GM19043 (cell line): ENCODE measurements at regions not wholly inside any gene's neighbourhood (a gene's known extent, or its start where the extent isn't known, plus 50 kb on each side); places are given as distances from the start of the nearest gene placed in this dataset.

Experiments
- ATAC-seq: cut with Tn5 transposase; IDR thresholded peaks from one replicate; pipeline ENCODE4 v1.9.1; 2021; ENCODE audit warnings: low read depth; ENCODE audit not compliant: unreplicated experiment

DNA sequence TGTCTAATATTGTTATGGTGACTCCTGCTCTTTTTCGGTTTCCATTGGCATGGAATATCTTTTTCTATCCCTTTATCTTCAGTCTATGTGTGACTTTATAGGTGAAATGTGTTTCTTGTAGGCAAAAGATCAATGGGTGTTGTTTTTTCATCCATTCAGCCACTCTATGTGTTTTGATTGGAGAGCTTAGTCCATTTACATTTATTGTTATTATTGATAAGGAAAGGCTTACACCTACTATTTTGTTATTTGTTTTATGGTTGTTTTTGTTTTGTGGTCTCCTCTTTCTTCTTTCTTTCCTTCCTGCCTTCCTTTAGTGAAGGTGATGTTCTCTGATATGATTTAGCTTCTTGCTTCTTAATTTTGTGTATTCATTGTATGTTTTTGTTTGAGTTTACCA lies 414.3 kb downstream of the ADRA2A start:
- ATAC-seq, result no peak

DNA sequence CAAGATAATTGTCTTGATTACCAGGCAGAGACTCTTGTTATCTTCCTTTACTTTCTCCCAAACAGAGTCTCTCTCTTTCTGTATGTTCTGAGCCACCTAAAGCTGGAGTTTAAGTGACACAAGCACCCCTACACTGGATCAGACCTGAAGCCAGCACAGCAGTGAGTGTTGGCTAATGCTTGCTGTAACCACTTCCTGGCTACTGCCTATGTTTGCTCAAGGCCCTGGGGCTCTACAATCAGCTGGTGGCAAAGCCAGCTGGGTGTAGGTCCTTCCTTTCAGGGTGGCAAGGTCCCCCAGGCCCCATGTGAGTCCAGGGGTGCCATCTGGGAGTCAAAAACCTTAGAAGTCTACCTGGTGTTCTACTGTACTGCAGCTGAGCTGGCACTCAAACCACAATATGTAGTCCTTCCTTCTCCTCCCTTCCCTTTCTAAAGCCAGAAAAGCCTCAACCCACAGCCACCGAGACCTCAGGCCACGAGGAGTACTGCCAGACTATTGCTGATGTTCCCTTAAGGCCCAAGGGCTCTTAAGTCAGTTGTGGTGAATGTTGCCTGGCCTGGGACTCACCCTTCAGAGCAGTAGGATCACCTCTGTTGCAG lies 416.3 kb downstream of the ADRA2A start:
- no peak for ATAC-seq

DNA sequence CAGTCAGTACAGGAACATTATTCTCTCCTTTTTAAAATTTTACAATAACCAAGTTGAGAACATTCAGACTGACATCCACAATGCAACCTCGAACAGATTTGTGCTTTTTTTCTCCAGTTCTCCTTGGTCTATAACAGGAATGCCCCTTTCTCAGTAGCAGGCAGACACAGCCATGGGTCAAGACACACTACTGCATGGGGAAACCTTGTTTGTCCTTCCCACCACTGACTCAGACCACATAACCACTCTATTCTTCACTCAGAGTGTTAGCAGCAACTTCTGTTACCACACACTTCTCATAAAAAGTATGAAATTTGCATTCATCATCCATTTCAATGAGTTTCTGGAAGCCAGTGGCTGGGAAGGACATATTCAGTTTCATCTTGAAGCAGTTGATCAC lies 421.7 kb downstream of the ADRA2A start:
- ATAC-seq, result no peak

DNA sequence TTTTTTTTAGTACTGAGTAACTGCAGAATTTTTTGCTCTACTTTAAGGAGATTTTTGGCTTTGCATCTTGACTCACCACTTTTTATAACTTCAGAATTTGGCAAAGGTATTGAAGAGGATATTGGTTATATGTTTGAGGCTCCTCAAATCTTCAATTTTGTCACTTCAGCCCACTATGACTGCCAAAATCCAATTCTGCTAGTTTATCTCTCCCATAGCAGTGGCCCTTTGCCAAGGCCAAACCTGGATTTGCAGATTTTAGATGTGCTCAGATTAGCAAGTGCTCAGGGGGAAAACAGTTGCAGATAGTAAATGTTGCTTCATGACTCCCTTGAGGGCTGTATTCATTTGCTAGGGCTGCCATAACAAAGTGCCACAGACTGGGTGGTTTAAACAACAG lies 427.5 kb downstream of the ADRA2A start:
- no peak for ATAC-seq

DNA sequence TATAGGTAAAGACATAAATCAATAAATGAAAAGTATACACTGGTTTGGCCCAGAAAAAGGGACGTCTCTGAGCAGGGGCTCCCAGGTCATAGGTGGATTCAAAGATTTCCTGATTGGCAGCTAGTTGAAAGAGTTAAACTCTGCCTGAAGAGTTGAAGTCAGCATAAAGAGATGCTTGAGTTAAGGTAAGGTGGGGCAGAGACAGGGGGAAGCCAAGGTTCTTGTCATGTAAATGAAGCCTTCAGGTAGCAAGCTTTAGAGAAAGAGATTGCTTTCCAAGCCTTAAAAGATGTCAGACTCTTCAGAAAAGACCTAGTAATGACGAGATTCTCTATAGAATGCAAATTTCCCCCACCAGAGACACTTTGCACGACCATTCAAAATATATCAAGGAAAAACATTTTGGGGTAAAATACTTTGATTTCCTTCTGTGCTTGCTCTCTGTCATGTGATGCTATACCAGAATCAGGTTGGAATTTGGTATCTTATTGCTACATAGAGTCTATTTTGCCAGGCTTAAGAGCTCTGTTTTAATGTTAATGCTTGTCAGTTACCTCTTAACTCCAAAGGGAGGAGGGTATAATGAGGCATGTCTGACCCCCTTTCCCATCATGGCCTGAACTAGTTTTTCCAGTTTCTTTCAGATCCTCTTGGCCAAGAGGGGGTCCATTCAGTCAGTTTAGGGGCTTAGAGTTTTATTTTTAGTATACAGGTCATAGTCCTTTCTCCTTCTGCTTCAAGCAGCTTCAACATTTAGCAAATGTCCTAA lies 429.6 kb downstream of the ADRA2A start:
- ATAC-seq, result no peak

DNA sequence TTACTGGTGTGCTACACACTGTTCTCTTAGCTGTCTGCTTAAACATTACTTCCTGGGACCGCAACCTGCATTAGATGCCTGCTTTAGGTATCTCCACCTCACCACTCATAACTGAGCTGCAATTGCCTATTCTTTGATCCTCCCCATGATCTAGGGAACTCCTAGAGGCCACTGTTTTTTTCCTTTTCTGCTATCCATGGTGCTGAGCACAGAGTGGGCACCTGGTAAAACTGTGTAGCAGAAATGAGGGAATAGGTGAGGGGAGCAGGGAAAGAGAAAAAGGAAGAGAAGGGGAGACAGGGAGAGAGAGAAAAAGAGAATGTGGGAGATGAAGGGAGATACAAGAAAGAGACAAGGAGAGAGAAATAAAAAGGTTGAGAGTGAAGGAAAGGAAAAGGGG lies 434.9 kb downstream of the ADRA2A start:
- ATAC-seq, result no peak

DNA sequence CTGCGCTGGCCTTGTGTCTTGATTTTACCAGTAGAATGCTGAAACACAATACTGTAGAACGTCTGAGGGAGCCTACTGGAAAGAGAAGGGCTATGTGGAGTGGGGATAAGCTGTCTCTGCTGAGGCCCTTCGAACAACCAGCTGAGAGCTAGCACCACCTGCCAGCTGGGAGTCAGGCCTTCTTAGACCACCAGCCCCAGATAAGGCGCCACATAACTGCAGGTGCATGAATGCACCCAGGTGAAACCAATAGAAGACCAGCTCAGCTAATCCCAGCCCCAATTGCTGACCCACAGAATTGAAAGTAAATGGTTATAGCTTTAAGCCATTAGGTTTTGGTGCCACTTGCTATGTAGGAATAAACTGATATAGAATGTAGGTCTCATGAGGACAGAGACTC lies 438.4 kb downstream of the ADRA2A start:
- ATAC-seq, result no peak

DNA sequence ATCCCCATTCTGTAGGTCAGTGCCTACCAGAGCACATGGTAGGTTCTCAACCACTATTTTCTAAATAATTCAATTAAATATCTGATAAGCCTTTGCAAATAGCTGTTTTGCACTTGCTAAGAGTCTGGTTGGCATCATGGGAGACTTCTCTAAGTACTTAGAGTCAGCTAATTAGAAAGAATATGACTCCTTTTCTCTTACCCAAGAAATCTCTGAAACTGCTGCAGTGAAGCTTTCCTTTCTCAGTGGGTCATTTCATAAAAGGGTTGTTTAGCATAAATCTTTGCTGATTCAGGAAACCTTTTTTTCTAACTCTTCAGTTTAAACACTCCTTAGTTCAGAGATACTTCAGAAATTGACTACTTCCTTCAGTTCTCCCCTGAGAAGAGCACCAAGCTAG lies 438.9 kb downstream of the ADRA2A start:
- ATAC-seq, result no peak

DNA sequence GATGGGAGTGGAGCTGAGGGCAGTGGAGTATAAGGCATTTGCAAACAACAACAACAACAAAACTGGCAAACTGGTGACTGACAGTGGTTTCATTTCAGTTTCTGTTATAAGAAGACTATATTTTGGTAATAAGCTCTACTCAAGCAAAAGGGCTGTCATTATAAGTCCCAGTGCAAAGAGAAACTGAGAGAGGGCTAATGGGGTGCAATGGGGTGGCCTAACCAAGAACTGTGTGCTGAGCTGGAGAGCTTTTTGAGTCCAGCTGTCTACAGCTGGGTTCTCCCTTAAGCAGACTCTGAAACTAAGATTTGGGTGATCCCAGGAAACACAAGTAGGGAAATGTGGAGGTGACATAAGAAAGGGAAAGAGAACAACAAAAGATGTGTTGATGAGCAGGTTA lies 439.3 kb downstream of the ADRA2A start:
- no peak for ATAC-seq

DNA sequence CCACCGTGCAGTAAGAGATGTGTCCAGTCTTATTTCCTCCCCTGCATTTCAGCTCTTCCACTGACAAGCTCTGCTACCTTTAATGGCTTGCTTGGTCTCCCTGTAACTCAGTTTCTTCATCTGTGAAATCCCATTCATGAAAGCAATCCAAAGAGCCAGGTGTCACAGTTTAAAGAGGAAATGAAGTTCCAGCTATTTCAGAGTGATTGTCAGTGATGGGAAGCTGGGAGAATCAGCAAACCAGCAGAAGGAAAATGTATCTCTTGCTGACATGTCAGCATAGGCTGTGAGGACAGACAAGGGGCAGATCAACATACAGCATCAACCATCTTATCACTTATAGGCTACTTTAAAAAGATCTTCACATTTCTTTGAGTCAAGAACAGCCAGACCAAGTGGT lies 445.3 kb downstream of the ADRA2A start:
- no peak for ATAC-seq

DNA sequence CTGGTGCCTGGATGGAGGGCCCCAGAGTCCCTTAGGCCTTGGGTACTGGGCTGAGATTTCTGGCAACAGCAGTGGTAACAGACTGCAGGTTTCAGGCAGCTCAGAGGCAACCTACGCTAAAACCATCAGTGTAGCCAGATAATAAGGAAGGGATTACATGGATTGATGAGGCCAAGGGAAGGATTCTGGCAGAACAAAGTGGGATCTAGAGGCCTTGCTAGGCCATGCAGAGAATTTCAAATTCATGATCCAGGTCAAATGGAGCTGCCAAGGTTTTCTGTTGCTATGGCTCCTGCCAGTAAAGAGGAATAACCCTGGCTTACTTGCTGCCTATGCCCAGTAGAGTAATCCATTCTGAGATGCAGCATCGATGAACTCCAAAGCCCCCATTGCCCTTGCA lies 445.7 kb downstream of the ADRA2A start:
- no peak for ATAC-seq

DNA sequence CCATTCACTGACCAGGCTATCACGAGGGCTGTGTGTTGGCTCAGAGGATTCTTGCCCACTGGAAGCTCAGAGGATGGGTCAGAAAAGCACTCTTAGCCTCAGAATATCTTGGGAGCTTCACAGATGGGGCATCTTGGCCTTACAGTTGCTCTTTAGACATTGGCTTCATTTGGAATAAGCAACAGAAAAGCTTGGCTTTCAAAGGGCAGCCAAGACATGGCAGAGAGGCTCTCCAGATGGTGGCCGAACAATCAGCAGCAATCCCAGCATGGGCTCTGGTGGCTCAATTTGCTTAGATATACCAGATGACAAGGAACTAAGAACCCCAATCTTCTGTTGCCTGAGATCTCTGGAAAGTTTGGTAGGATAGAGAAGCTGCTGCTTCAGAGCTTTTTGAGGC lies 446.2 kb downstream of the ADRA2A start:
- ATAC-seq, result no peak

DNA sequence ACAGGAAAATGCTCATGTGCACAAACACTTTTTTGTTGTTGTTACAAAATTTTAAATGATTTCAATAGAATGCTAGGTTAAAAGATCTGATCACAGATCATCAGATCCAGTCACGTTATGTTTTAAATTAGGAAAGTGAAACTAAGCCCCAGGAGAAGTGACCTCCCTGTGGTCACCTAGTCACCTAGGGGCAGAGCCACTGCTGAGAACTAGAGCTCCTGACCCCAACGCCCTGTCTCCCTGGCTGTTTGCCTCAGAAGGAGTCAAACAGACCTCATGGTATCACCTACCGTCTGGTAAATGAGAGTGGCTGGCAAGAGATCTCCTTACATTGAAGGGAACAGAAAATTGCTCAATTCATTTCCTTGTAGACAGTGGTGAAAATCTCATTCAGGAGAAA lies 447.3 kb downstream of the ADRA2A start:
- ATAC-seq, result no peak

DNA sequence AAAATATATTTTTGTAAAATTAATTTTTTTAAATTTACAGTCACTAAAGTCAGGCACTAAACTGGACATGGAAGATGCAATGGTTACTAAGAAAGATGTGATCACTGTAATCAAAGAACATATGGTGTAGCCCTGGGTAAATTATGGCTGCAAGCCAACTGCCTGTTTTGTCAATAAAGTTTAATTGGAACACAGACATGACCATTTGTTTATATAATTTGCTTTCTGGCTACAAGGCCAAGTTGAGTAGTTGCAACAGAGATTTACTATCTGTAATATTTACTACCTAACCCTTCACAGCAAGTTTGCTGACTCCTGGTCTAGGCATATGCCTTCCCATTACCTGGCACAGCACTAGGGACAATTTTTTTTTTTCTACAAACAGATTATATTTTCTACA lies 448.9 kb downstream of the ADRA2A start:
- no peak for ATAC-seq

DNA sequence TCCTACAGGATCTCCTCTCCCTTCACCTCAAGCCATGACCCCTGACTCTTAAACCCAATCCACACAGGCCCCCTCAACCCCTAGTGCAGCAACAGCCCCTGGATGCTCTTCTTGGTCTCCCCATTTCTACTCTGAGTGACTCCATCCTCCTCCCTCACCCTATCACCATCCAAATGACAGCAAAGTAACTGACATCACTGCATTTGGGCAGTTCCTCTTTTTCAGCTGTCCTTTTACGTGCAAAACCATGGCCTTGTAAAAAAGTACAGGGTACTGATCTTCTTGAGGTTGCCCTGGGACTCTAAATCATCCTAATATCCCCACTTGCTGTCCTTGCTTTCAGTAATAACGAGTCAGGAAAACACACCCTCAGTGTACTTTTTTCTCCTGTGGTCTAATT lies 454.9 kb downstream of the ADRA2A start:
- ATAC-seq, result no peak

DNA sequence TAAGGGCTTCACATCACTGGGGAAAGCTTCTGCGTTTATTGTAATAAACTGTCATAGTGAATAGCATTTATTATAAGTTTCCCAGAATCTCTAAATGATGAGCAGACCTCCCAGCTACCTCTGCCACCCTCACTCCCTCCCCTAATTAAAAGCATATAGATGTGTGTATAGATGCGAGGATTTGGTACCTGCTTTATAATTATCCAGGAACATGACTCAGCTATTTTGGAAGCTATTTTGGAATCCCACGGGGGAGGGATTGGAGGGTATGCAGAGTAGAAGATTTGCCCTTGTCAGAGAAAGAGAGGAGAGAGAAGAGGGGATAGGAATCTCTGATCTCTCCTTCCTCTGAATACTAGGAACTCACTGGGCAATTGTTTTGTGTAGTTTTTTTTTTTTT lies 455.3 kb downstream of the ADRA2A start:
- no peak for ATAC-seq

DNA sequence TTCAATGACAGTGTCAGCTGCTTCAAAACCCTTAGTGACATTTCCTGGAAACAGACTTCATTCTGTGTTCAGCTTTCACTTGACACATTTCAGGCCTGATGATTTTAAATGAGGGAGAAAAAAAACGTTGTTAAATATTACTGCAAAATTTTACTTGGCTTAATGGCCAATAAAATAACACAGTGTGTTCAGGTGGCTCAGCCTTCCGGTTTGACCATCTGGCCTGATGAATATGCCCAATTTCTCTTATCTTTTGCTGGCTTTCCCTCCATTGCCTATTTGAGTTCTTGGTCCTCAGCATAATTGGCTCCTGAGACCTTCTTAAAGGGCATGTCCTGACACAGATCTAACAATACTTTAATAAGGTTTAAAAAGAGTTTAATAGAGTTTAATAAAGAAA lies 462.4 kb downstream of the ADRA2A start:
- no peak for ATAC-seq

DNA sequence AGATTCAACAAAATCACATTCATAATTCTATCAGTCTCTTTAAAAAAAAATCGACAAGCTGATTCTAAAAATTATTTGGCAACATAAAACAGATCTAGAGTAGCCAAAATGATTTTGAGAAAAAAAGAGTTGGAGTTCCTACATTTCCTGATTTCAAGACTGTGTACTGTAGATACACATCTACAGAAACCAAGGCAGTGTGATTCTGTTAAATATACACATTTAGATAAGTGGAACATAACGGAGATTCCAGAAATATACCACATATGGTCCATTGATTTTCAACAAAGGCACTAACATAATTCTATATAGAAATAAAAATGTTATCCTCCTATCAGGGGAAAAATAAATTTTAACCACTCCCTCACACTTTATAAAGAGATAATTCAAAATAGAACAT lies 467.0 kb downstream of the ADRA2A start:
- ATAC-seq, result no peak

DNA sequence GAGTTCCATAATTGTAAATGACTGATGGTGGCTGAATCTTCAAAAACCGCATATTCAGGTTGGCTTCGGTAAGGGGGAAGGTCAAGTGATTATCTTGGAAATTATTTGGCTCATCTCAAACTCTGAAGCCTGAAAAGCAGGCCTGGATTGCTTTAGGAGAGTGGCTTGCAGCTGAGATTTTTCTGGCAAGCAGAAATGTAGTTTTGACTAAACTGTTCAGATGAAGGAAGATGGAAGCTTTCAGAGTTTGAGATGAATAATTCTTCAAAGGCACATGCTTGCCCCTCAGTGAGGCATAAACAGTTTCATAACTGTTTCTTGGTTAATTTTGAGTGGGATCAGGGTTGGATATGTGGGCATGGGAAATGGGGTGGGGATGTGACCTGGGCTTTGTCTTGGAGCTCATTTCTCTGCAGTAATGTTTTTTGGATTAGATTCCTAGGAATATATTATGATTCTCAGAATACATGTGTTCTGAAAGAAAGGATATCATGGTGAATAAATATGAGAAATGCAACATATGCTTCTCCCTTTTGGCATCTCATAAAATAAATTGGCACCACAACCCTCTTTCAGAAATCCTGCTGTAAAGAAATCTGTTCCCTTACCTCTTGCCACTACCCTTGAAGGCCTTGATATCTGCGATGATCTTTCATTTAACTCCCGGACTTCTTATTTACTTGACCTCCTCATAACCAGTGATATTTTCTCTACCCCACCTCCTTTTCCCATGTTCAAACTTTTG lies 469.2 kb downstream of the ADRA2A start:
- ATAC-seq, result no peak

DNA sequence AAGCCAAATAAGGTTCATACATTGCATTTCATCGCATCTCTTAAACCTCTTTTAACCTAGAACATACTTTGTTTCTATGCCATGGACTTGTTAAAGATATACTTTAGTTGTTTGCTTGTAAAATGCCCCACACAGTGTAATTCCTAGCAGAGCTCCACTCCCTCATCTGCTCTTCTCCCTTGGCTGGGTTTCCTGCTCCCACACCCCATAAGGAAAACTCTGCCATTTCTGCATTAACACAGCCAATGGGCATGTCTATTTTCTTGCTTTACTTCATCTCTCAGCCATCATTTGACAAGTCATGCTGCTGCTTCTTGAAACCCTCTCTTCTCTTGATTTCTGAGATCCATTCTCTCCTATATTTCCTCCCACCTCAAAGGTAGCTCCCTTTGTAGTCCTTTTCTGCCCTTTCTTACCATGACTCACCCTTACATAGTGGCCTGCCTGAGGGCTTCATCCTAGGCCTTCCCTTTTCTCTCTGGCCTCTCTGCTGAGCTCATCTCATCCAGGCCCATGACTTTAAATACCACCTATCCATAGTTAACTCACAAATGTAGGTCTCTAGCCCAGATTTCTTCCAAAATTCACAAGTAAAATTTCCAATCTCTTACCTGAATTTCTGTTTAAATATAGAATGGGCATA lies 471.4 kb downstream of the ADRA2A start:
- no peak for ATAC-seq

DNA sequence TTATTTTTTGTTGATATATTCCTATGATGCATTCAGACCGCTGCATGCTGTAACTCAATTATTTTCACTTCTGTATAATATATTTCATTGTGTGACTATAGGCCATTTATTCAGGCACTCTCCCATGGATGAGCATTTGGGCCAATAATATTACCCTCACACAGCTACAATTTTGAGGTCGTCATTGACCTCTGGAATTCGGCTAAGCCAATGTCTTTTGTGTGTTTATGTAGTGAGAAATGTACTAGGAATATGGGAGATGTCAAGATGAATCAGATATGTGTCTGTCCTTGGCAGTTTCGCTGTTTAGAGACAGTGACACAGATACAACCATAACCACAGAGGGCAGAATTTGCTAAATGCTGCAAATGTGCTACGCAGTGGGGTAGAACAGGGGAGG lies 474.2 kb downstream of the ADRA2A start:
- ATAC-seq, result no peak
